Glomerular endothelial cell (primary cell): ENCODE measurements at regions not wholly inside any gene's neighbourhood (a gene's known extent, or its start where the extent isn't known, plus 50 kb on each side); places are given as distances from the start of the nearest gene placed in this dataset.

Experiments used
- DNase-seq: peaks from one replicate; pipeline ENCODE4 v3.0.0-alpha.2; 2011; ENCODE audit warnings: low read depth, low spot score; ENCODE audit errors: extremely low read depth

DNA sequence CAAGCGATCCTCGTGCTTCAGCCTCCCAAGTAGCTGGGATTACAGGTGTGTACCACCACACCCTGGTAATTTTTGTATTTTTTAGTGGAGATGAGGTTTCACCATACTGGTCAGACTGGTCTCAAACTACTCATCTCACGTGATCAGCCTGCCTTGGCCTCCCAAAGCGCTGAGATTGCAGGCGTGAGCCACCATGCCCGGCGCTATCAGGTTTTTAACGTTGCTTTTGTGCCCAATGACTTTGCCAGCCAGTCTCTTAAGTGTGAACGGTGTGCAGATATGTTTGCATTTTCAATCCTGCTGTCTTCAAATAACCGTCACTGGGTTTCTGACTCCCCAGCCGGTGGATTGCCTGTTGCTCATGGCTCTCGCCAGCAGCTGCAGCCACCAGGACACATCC lies 201.8 kb upstream of the PPP2R2D start:
- DNase-seq = no peak

DNA sequence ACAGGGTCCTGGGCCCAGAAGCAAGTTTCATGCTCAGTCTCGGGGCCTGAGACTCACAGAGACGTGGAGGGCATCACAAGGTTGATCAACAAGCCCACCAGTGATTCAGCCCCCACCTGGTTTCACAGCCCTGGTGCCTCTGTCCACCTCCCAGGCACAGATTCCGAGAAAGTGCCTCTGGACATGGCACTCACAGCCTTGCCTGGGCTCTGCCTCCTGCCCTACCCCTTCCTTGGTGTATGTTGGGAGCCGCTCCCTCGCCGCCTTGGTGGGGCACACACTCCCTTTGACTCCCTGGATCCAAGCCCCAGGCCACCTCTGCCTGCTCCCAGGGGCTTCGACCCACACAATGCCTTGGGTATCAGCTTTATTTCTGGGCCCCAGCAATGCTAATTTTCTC lies 200.8 kb upstream of the PPP2R2D start:
- DNase-seq = no peak

DNA sequence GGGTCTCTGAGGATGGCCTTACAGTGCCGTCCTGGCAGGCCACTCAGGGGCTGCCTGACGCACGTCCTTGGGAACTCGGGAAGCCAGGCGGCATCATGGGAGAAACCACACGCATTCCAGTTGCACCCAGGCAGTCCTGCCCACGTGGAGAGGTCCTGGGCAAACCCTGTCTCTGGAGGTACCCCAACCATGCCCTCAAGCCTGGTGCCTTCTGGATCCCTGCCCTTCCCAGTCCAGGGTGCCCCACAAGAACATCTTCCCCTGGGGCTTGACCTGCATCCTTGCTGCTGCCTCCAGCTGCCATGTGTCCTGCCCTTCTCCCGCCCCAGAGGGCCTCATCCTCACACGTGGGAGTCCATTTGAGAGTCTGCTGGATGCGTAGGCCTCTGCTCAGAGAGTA lies 200.3 kb upstream of the PPP2R2D start:
- no peak for DNase-seq

DNA sequence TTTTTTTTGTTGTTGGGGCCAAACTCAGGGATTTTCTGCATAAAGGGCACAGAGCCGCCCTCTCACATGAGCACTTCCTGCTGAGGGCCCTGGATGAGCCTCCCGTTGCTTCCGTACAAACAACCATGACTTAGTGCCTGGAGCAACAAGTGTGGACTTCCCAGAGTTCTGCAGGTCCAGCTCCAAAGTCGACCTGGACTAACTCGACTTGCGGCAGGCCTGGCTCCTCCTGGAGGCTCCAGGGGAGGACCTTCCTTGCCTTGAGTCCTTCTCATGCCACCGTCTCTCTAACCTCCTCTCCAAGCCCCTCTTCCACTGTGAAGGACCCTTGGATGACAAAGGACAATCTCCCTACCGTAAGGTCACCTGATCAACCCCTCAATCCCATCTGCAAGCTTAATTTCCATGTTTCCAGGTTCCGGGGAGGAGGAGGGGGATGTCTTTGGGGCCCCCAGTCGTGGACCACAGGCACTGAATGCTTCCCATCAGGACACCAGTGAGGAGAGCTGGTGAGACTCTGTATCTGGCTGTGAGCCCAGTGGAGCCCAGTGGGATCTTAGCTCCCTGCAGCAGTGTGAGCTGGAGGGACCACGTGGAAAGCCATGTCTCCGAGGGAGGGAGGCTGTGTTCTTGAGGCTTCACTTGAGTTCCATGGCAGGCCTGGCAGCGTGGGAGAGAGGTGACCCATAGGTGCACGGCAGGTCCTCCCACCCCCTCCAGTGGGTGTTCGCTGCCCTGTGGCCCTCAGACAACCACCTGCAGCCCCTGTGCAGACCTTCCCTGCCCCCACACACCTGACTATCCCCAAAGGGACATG lies 199.5 kb upstream of the PPP2R2D start:
- DNase-seq = no peak

DNA sequence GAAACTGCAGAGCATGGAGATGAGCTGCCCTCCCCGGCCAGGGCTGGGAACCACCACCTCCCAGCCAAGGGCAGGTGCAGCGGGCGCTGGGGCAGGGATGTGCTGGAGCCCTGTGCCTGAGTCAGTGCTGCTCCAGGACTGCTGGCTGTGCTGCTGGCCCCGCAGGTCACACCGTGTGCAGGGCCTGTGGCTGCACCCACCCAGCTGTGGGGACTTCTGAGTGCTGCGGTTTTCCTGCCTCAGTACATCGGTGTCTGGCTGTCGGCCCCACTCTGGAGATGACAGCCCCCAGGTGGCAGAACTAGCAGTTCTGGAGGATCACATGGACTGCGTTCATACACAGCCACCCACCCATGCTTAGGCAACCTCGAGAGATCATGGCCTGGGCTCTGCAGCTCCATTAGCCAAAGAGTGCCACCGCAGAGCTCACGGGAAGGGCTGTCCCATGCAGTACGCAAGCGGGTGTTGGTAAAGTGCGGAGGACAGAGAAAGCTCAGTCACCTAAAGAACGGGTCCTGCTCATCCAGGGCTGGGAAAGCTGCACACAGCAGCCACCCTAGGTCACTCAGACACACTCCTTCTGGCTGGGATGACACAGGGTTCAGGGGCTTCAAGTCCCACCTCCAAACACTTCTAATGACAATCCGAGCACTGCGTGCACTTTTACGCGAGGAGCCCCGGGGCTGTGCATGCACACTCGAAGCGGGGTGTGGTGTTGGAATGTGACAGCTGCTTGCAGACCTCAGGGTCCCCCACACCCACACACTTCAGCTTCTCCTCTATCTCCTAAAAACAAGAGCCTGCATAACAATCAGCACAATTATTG lies 198.1 kb upstream of the PPP2R2D start:
- DNase-seq = no peak

DNA sequence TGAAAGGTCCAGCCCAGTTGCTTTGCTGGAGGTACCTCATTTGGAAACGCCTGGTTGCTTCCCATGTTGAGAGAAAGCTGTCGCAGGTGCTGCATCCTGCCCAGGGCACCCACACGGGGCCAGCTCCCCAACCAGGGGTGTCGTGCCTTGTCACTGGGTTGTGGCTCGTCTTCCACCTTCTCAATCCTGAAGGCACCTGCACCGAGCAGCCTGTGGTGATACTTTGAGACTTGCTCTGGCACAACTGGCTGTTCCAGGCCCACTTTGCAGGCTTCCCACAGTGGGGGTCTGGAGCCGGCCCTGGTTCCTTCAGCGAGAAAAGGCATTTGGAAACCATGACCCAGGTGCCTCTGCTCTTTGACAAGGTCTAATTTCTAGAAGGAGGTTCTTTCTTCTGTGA lies 197.3 kb upstream of the PPP2R2D start:
- DNase-seq = no peak

DNA sequence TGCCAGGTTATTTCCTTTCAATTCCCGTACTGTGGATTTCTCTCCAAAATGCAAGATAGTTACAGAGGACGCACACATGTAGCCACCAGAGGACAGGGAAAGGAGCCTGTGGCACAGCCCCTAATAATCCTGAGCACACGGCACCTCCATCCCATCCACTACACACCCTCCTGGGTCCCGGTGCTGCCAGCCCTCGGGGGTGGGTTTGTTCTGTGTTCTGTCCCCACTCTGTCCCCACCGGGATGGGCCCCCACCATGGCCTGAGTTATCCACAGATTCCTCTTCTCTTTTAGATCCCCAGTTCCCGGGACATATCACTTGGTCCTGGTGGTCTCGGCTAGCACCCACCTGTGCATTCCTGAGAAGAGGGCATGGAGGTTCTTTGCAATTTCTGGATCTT lies 196.9 kb upstream of the PPP2R2D start:
- no peak for DNase-seq

DNA sequence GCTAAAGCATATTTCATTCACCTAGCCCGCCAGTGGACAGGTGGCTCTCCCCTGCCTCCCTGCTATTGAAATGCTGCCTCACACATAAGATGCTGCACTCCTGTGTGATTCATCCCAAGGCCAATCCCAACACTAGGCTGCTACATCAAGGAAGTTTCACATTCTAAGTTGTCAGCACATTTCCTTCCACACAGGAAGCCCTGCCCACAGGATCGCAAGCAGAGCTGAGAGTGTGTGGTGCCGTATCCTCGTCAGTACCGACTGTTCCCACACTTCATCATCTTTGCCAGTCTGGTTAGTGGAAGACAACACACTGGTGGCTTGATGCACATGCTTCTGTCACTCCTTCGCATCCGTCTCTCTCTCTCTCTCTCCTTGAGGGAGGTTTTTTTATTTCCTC lies 194.3 kb upstream of the PPP2R2D start:
- no peak for DNase-seq

DNA sequence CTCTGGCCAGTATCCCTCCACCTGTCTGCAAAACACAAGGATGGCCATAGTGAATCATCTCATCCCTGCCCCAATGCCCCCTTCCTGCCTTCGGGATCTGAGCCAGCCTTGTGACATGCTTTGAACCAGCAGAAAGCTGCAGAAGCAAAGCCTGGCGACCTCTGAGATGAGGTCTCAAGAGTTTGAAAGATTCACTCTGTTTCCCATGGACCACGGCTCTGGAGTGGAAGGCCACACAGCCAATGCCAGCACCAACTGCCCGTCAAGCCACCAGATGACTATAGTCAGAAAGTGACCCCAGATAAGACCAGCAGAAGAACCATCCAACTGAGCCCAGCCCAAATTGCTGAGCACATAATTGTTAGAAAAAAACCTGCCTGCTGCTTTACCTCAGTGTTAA lies 193.9 kb upstream of the PPP2R2D start:
- no peak for DNase-seq

DNA sequence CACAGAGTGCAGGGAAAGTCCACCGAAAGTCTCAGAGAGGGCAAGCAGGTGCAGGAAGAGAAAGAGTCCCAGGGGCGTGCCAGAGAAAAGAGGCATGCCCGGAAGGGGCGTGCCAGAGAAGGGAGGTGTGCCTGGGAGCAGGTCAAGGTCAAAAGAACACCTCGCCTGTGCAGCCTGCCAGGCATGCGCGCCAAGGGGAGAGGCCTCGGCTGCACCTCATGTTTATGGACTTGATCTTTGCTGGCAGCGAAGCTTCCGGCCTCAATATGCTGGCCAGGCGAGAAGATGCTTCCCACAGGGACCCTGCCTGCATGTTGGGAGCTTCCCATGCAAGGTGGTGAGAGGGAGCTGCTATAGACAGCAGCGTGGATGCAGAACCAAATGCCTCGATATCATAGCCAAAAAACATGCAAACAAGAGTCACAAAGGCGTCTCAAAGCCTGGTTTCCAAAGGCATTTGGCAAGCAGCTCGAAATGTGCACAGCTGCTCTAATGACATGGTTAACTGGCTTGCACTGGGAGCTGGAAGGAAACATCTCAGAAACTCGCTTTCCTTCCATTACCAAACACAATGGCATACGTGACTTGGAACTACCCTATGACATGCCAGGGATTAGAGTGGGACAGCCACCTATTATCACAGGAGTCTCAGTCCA lies 192.5 kb upstream of the PPP2R2D start:
- no peak for DNase-seq

DNA sequence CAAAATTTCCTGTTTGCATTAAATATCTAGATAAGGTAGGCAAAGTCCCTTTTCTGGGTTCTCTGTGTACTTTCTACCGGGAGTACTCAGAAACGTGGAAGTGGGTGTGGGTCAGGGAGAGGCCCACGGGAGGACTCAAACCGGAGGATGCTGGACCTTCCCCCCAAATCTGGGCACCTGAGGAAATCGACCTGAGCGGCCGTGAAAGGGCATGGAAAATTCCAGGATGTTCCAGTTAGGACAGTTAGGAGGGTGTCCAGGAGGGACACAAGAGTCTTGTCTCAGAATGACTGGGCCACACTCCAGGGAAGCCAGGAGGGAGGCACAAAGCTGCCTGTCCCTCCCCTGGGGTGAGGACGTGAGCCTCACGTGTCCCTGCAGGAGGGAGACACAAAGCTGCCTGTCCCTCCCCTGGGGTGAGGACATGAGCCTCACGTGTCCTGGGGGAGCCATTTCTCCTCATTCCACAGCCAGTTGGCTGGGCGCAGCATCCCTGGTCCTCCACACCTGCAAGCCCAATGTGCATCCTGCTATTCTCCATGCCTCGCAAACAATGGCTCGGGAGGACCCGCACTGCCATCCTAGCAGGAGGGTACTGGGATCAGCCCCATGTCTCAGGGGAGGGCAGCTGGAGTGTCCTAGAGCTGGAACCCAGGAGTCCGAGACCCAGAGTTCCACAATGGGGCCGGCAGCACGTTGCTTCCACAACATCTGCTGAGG lies 190.5 kb upstream of the PPP2R2D start:
- no peak for DNase-seq

DNA sequence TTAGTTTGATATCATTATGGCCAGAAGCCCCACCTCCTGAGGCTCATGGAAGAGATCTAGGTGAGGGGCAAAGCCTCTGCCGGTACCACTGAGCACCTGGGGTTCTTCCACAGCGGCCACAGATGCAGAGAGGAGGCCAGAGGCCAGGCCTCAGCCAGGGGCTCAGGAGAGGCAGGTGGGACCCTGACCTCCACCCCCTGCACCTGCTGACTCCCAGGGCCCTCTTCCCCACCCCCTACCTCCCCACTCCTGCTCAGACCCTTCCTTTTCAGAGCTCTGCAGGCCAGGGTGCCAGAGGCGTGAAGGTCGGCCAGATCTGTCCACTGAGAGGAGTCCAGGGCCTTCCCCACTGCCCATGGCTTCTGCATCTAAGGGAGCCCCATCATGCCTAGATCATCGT lies 178.7 kb upstream of the PPP2R2D start:
- no peak for DNase-seq

DNA sequence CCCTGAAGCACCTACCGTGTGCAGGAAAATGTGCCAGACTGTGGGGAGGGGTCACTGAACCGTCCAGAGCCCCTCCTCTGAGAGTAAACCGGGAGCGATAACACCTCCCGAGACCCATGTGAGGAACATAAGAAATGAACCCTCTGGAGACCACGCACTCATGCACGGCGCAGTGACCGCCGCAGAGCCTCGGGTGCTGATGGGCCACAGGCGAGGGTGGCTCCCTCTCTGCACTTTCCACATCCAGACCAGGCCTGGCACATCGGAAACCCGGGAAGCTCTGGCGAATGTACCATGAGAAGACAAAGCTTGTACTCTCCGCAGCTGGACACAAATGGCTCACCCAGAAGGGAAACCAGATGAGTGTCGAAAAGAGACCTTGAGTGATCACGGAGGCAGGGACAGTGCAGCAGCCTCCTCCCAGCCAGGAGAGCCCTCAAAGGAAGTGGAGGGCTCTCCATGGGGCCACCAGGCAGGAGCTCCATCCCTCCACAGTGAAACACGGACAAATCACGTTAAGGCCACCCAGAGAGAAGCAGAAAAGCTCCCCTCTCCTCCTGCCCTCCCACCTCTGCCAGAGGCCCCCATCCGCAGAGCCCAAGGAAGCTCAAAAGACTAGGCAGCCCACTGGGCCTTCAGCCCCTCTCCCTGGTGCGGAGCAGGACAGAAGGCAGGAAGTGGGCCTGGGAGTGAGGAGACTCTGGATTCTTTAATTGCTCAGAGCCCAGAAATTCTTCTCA lies 178.1 kb upstream of the PPP2R2D start:
- no peak for DNase-seq

DNA sequence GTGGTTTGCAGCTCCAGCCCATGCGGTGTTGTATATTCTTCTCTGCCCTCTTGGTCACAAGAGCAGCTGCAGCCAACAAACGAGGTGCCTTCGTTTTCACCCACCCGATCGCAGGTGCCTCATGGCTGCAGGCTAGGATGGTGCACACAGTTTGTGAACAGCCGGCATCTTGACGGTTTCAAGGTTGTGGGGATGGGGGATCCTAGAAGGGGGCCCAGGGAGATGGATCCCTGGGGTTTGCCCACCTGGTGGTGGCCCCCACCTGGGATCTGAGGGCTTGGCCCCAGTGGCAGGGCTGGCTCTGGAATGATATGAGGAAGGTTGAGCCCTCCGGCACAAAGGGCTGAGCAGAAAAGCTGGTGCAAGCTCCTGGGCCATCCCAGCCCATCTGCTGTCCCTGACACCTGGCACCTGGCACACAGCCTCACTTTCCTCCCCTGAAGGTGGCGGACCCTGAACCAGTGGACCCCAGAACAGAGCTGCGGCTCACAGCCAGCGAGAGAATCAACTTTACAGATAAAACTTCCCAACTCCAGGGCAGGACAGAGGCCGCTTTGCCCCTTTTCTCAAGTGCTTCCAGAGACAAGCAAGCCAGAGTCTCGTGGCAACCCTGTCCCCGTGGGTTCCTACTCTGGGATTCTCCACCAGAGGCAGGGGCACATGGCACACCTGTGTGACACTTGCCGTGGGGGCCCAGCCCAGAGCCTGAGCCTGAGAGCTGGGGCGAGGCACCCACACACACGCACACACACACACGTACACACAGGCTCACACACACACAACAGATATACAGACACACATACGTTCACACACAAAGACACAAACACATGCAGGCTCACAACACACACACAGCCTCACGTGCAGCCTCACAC lies 177.3 kb upstream of the PPP2R2D start:
- no peak for DNase-seq

DNA sequence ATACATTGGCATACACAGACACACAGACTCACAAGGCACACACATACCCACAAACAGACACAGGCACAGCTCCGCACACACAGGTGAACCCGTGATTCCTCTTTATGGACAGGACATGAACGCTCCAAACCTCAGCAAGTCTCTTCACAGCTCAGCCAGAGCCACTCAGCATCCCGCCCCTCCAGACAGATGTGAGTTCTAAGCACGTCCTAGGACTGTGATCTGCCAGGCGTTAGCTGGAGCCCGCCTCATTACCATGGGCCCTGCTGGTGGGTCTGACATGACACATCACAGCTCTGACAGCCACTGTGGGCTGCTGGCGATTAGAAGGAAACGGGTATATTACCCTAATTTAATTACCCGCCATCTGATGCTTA lies 176.7 kb upstream of the PPP2R2D start:
- DNase-seq = no peak

DNA sequence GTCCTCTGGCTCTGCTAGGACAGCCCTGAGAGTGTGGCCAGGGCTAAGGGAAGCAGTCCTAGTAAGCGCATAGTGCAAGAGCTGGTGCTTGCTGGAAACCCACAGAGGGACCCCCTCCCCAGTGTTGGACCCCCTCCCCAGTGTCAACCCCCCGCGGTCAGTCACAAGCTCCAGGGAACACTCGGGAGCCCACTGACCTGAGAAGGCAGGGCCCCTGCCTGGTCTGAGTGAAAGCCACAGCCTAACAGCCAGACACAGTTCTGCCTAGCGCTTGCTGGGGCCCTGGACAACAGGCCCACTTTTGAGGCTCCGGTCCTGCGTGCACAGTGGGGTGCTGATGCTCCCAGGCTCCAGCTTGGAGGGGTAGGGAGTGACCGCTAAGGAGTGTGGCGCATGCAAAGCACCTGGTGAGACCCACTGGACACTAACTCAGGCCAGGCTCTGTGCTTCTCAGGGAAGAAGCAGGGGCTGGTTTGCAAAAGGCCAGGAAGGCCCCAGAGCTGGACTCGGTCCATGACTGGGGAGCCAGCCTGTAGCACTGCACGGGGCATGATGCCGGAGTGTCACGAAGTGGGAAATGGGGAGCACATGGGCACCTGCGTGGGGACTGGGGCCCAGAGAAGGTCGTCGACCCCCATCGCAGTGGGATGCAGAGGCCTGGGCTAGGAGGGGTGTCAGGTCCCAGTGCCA lies 175.8 kb upstream of the PPP2R2D start:
- no peak for DNase-seq

DNA sequence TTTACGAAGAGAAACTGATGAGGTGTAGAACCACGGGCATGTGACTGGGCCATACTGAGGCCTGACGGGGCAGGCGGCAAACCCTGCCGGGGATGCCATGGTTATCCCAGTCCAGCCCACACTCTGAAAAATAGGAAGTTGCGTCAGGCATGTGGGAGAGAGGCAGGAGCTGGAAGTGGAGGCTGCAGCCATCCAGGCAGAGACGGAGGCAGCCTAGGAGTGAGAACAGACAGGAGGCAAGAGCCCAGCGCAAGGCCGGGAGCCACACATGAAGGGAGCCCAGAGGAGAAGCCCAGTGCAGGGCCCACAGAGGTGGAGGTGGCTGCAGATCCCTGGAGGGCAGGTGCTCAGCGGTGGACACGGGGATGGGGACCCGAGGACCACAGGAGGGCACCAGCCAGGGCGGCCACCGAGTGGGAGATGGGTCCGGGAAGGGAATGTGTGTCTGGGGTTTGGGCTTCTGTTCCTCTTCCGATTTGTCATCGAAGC lies 175.2 kb upstream of the PPP2R2D start:
- DNase-seq = no peak

DNA sequence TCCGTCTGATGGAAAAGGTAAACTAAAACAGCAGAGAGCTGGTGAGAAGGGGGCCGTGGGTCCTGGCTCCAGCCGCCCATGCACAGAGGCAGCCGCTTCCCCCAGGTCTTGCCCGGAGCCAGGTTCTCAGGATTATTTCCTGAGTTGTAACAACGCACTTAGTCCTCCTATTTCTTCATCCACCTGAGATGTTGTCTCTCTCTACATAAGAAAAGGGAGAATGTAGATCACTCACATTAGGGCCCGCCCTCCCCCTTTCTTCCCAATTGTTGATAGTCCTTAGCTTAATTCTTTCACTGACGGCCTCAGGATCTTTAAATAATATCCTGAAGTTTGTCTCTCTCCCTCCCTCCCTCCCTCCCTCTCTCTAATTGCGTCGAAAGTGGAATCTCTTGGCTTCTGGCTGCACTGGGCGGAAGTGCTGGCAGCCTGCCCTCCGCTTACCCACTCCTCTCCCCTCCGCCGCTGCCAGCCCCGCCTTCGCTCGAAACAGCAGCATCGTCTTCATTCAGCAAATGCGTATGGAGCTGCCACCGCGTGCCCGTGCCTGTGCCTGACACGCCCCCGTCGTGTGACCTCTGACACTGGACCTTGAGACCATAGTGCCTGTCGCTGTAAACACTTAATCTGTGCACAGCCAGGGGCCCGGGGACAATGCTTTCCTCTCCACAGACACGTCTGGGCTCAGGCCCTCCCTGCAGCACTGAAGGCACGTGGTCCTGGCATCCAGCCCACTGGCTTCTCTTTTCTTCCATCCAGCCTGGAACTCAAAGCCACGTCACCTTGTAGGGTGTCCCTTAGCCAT lies 174.5 kb upstream of the PPP2R2D start:
- DNase-seq = no peak
